Left ventricle myocardium inferior (tissue), 1 donor: ENCODE measurements at regions not wholly inside any gene's neighbourhood (a gene's known extent, or its start where the extent isn't known, plus 50 kb on each side); places are given as distances from the start of the nearest gene placed in this dataset.

Source experiments
- DNase-seq: peaks from one replicate; pipeline ENCODE4 v3.0.0-alpha.2; 2020
- H3K27ac ChIP-seq: fragments of 200-600 bp; replicated peaks from 2 replicates; pipeline ENCODE4 v1.8.0; 2021
- H3K27me3 ChIP-seq: fragments of 200-600 bp; 2 replicates; pipeline ENCODE4 v1.8.0; 2021; ENCODE audit warnings: low read depth
- H3K36me3 ChIP-seq: fragments of 200-600 bp; 2 replicates; pipeline ENCODE4 v1.8.0; 2021
- H3K4me1 ChIP-seq: fragments of 200-600 bp; 2 replicates; pipeline ENCODE4 v1.8.0; 2021
- H3K4me3 ChIP-seq: fragments of 200-600 bp; 2 replicates; pipeline ENCODE4 v1.8.0; 2021; ENCODE audit warnings: mild to moderate bottlenecking, moderate library complexity
- H3K9me3 ChIP-seq: fragments of 200-600 bp; replicated peaks from 2 replicates; pipeline ENCODE4 v1.8.0; 2021
- intact Hi-C: fragments of 100-400 bp; cut with micrococcal nuclease; formaldehyde crosslinking; loops from one replicate; pipeline ENCODE4 v1.11.0; 2022
- TF ChIP-seq, protein P1 (sequence below): fragments of 200-600 bp; IDR thresholded peaks from 2 replicates; pipeline ENCODE4 v1.8.0; 2021; ENCODE audit warnings: antibody characterized with exemption, mild to moderate bottlenecking, borderline replicate concordance
- donor health status: DM: no; HTN: yes; CAD: no; lungs with severe emphysema.

DNA sequence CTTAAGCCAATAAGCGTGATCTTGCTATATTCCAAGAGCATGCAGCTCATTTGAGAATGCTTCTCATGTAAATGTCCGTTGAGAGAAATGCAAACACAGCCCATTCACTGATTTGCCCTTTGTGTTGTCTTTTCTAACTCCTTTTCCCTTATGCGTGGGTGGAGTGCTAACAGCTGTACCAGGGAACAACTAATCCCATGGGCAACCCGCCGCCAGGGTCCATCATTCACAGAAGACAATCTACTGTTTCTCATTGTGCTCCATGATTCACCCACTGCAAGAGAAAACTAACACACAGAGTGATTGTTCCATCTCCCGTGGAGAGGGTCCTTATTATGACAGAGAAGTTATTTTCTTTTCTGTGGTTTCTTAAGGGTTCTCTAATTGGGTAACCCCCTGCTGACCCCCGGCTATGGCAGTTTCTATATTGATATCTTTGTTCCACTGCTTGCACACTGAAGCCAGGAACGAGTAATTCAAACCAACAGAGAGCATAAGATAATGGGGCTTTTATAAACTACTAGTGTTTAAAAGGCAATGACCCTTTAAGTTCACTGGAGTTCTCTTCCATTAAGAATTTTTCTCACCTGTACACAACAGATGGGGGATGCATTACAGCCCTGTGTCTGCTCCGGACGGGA is 298.7 kb downstream of the BAMBI start:
- Histone ChIP-seq H3K36me3 (no peaks in the 10 kb centered on the region), H3K27ac (no peak overlapping the region), H3K27me3 (no peaks in the 10 kb centered on the region), H3K4me3 (no peak overlapping the region), H3K4me1 (no peaks in the 10 kb centered on the region), H3K9me3 (peaks cover 5% of the 10 kb centered on the region)
- TF ChIP-seq, protein P1, sequence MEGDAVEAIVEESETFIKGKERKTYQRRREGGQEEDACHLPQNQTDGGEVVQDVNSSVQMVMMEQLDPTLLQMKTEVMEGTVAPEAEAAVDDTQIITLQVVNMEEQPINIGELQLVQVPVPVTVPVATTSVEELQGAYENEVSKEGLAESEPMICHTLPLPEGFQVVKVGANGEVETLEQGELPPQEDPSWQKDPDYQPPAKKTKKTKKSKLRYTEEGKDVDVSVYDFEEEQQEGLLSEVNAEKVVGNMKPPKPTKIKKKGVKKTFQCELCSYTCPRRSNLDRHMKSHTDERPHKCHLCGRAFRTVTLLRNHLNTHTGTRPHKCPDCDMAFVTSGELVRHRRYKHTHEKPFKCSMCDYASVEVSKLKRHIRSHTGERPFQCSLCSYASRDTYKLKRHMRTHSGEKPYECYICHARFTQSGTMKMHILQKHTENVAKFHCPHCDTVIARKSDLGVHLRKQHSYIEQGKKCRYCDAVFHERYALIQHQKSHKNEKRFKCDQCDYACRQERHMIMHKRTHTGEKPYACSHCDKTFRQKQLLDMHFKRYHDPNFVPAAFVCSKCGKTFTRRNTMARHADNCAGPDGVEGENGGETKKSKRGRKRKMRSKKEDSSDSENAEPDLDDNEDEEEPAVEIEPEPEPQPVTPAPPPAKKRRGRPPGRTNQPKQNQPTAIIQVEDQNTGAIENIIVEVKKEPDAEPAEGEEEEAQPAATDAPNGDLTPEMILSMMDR = no peak
- intact Hi-C loops = no loop called here
- DNase-seq = no peak

DNA sequence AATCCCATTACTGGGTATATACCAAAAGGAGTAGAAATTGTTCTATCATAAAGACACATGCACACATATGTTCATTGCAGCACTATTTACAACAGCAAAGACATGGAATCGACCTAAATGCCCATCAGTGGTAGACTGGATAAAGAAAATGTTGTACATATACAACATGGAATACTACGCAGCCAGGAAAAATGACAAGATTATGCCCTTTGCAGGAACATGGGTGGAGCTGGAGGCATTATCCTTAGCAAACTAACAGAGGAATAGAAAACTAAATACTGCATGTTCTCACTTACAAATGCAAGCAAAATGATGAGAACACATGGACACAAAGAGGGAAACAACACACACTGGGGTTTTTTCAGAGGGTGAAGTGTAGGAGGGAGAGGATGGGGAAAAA is 300.2 kb downstream of the BAMBI start:
- Histone ChIP-seq H3K27ac (no peak overlapping the region), H3K27me3 (no peaks in the 10 kb centered on the region), H3K36me3 (no peaks in the 10 kb centered on the region), H3K9me3 (peaks cover 5% of the 10 kb centered on the region), H3K4me3 (no peak overlapping the region), H3K4me1 (no peaks in the 10 kb centered on the region)
- TF ChIP-seq, protein P1 = no peak
- intact Hi-C loops = no loop called here
- no peak for DNase-seq

DNA sequence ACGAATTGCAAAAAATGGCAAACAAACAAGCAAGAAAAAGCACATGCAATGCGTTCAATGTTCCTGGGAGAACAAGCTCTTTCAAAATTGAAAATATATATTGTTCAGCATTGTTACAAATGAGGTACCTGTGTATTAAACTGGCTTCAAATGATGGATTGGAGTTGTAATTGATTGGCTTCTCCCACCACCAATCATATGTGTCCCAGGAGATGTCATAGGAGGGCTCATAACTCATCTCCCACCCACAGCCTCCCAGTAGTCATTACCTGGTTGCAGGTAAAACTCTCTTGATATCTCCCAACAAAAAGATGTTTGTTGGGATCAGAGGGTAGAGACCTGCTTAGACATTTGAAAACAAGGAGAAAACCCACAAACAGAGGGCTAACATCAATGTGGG is 302.9 kb downstream of the BAMBI start:
- no peaks in the 10 kb centered on the region for H3K36me3 ChIP-seq
- DNase-seq = no peak
- no peaks in the 10 kb centered on the region for H3K27me3 ChIP-seq
- H3K4me1 ChIP-seq = peaks cover 17% of the 10 kb centered on the region
- H3K9me3 ChIP-seq = peaks cover 5% of the 10 kb centered on the region
- no peak overlapping the region for H3K4me3 ChIP-seq
- intact Hi-C loops = no loop called here
- TF ChIP-seq, protein P1 = no peak
- H3K27ac ChIP-seq = no peak overlapping the region

DNA sequence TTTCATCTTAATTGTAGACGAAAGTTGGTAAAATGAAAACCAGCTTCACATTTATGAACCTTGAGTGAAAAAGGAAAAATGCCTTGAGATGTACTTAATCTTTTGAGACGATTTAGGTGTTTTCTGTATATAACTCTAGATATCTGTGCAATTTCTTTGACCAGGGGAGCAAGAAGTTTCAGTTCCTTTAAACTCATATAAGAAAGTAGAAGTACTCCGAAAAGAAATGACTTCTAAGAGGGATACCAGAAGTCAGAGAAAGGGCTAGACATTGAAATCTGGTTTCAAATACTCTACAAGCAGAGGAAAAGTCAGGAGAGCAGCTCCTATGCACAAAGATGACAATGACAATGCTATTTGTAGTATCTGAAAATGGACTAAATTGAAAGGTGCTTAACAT is 303.7 kb downstream of the BAMBI start:
- peaks cover 5% of the 10 kb centered on the region for H3K9me3 ChIP-seq
- H3K27ac ChIP-seq = no peak overlapping the region
- intact Hi-C loops = no loop called here
- DNase-seq = no peak
- no peaks in the 10 kb centered on the region for H3K27me3 ChIP-seq
- TF ChIP-seq, protein P1 = no peak
- peaks cover 25% of the 10 kb centered on the region for H3K4me1 ChIP-seq
- no peaks in the 10 kb centered on the region for H3K36me3 ChIP-seq
- no peak overlapping the region for H3K4me3 ChIP-seq

DNA sequence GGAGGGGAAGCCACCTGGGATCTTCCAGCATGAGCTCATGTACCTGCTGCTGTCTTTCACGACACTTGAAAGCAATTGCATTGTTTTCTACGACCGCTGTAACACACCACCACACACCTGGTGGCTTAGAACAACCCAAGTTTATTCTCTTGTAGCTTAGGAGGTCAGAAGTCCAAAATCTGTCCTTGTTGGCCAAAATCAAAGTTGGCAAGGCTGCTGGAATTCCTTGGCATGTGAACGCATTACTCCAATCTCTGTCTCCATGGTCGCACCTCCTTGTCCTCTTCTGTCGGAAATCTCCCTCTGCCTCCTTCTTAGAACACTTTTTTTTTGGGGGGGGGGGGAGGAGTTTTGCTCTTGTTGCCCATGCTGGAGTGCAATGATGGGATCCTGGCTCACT is 305.7 kb downstream of the BAMBI start:
- TF ChIP-seq, protein P1 = no peak
- DNase-seq = no peak
- H3K4me1 ChIP-seq = peaks cover 25% of the 10 kb centered on the region
- no peak overlapping the region for H3K27ac ChIP-seq
- intact Hi-C loops = no loop called here
- no peaks in the 10 kb centered on the region for H3K27me3 ChIP-seq
- H3K9me3 ChIP-seq = no peaks in the 10 kb centered on the region
- no peaks in the 10 kb centered on the region for H3K36me3 ChIP-seq
- no peak overlapping the region for H3K4me3 ChIP-seq
